ENCODE measurements at regions not wholly inside any gene's neighbourhood (a gene's known extent, or its start where the extent isn't known, plus 50 kb on each side); places are given as distances from the start of the nearest gene placed in this dataset.
A peak's percentile ranks its signal among the peaks of the same experiment; 100 is the strongest.

GRCh38 chr7:140231771-140232491 lies 55.1 kb upstream of the KDM7A start:
- Mint-ChIP-seq H3K9me3 (no peaks in the 10 kb centered on the region), H3K4me3 (peak overlapping the region; percentile 93), H3K4me1 (ENCODE audit: low read depth) (peaks cover 40% of the 10 kb centered on the region), H3K27me3 (ENCODE audit: low read depth) (no peaks in the 10 kb centered on the region), H3K36me3 (ENCODE audit: low read depth) (peaks cover 2% of the 10 kb centered on the region), H3K27ac (peak overlapping the region; percentile 82)

DNA sequence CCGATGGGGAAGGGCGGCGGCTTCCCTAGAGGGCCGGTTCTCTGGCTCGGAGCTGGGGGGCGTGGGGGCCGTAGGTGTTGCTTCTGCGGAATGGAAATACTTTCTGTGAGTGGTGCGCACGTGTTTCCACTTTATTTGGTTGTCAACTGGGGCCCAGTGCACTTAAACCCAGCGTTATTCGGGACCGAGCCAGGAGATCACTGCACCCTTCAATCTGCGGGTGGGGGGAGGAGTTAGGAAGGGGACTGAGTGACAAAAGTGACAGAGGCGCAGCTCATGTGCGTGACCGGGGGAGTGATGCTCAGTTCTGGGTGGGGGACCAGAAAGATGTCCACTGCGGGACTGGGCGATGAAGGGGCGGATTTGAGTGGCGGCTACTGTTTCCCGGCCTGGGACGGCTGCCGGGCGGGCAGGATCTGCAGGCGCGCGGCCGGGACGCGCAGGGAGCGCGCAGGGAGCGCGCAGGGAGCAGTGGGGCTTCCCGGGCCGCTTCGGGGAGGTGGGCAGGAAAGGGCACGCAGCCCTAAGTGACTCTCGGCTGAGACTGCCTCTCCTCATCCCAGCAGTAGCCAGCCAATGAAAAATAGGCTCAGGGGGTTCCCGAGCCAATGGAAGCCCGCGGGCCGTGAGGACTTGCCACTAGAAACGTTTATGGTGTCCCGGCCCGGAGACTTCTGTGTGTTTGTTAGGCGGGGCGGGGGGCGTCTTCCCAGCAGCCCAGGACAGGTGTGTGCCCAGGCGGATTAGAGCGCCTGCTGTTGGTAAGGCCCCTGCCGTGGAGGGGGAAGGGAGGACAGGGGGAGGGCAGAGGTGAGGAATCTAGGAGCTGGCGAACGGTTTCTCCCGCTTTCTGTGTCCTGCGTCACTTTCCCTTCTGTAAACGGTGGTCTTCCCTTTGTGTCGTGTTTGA lies 54.3 kb upstream of the KDM7A start:
- Mint-ChIP-seq H3K4me1 (ENCODE audit: low read depth) (peaks cover 42% of the 10 kb centered on the region), H3K36me3 (ENCODE audit: low read depth) (peaks cover 2% of the 10 kb centered on the region), H3K9me3 (no peaks in the 10 kb centered on the region), H3K27me3 (ENCODE audit: low read depth) (no peaks in the 10 kb centered on the region), H3K27ac (peak overlapping the region; percentile 93), H3K4me3 (peak overlapping the region; percentile 93)

GRCh38 chr7:140230516-140230860 lies 53.7 kb upstream of the KDM7A start:
- peak overlapping the region; percentile 93 for H3K4me3 Mint-ChIP-seq
- peaks cover 48% of the 10 kb centered on the region for H3K4me1 Mint-ChIP-seq (ENCODE audit: low read depth)
- H3K9me3 Mint-ChIP-seq, result no peaks in the 10 kb centered on the region
- H3K27me3 Mint-ChIP-seq (ENCODE audit: low read depth), result no peaks in the 10 kb centered on the region
- H3K27ac Mint-ChIP-seq, result peak overlapping the region; percentile 93
- H3K36me3 Mint-ChIP-seq (ENCODE audit: low read depth), result peaks cover 2% of the 10 kb centered on the region

DNA sequence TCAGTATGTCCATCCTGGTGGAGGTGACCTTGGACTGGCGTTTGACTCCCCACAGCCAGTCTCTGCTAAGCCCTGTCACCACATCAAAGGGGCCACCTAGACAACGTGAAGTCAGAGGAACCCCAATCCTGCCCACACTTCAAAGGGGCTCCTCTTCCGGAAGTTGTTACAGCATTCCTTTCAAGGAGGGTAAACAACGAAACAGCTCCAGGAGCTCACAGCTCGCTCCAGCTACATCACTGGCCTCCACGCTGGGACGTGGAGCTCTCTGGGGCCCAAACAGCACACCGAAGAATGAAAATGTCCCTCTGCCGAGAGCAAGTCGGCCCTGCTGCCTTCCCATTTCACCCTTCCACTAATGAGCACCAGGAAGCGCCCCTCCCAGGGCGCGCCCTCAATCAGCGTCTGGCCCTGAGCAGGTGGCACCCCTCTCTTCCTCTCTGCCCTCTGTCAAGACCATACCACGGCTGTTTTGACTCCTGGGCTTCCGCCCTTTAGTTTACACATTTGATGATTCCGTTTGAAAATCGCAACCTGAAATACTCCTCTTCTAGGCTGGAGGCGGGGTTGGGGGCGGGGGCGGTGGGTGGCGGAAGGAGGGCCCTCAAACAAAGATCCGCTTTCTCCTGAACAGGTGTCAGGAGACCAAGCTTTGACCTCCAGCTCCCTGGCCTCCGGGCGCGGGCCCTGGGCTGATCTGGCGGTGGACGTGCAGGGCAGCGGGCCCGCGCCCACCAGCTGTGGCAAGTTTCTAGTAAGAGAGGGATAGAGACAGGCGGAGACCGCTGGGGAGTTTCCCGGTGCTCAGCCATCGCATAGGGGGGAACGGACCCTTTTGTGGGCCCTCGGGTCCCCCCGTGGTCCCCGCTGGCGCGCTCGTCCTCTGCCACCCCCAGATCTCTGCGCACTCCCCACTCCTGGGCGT lies 53.1 kb upstream of the KDM7A start:
- no peaks in the 10 kb centered on the region for H3K9me3 Mint-ChIP-seq
- no peaks in the 10 kb centered on the region for H3K27me3 Mint-ChIP-seq (ENCODE audit: low read depth)
- peaks cover 48% of the 10 kb centered on the region for H3K4me1 Mint-ChIP-seq (ENCODE audit: low read depth)
- H3K27ac Mint-ChIP-seq, result peak overlapping the region; percentile 93
- peaks cover 2% of the 10 kb centered on the region for H3K36me3 Mint-ChIP-seq (ENCODE audit: low read depth)
- H3K4me3 Mint-ChIP-seq, result peak overlapping the region; percentile 68

DNA sequence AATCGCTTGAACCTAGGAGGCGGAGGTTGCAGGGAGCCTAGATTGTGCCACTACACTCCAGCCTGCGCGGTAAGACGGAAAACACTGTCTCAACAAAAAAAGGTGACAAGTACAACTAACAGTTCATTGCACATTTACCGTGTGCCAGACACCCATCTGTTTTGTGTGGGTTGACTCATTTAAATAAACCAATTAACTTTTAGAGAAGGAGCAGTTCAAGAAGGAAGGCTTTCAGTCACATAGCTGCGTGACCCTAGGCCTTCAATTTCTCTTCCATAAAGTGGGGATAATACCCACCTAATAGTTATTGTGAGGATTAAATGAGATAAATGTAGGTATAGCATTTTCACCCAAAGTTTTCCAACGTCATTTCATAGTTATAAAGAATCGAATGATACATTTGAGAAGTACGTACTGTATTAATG lies 52.3 kb upstream of the KDM7A start:
- H3K9me3 Mint-ChIP-seq, result no peaks in the 10 kb centered on the region
- H3K36me3 Mint-ChIP-seq (ENCODE audit: low read depth), result peaks cover 2% of the 10 kb centered on the region
- no peak overlapping the region for H3K4me3 Mint-ChIP-seq
- H3K4me1 Mint-ChIP-seq (ENCODE audit: low read depth), result peaks cover 52% of the 10 kb centered on the region
- no peaks in the 10 kb centered on the region for H3K27me3 Mint-ChIP-seq (ENCODE audit: low read depth)
- peak overlapping the region; percentile 93 for H3K27ac Mint-ChIP-seq
